ENCODE measurements at regions not wholly inside any gene's neighbourhood (a gene's known extent, or its start where the extent isn't known, plus 50 kb on each side); places are given as distances from the start of the nearest gene placed in this dataset.
"Not testable (repeated sequence)": the region's sequence is repeated elsewhere in the genome, so short reads cannot be mapped to it uniquely, and the experiment has no call there.

DNA sequence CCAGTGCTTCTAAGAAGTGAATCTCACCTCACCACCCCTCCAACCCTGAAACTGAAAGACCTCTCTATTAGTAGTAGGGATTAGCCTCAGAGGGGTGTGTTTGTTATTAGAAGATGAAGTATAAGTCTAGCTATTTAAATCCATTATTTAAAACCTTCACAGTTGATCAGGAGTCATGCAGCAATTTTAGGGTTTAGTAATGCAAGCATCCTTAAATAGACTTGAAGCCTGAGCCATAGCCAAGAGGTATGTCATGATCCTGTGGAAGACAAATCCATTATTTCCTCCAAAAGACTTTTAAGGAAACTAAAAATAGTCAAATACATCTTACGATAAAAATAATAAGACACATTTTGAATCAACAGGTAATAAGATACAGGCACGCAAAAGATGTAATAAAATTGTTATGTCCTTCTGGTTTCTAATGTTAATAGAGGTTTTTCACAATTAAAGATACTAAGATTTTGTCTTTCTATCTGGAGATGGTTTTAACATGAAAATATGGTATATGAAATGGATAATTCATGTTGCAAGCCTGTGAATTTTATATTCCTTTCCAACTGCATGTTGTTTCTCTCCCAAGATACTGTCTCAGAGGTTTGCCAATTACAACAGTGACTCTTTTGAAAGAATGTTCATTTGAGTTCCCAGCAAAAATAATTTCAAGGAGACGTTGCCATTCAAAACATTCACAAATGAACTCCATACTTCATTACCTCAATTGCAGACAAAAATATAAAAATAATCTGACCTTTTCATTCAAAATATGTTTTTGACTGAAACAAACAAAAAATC, 68.0 kb downstream of the LUZP4 start:
- DNase-seq (ENCODE audit: low read depth), result no peak

- not testable (repeated sequence) for DNase-seq (ENCODE audit: low read depth)
Observed at GRCh38 chrX:115359508-115359907, 70.0 kb downstream of the LUZP4 start.

GRCh38 chrX:115360220-115360781, 70.8 kb downstream of the LUZP4 start:
- no peak for DNase-seq (ENCODE audit: low read depth)

DNA sequence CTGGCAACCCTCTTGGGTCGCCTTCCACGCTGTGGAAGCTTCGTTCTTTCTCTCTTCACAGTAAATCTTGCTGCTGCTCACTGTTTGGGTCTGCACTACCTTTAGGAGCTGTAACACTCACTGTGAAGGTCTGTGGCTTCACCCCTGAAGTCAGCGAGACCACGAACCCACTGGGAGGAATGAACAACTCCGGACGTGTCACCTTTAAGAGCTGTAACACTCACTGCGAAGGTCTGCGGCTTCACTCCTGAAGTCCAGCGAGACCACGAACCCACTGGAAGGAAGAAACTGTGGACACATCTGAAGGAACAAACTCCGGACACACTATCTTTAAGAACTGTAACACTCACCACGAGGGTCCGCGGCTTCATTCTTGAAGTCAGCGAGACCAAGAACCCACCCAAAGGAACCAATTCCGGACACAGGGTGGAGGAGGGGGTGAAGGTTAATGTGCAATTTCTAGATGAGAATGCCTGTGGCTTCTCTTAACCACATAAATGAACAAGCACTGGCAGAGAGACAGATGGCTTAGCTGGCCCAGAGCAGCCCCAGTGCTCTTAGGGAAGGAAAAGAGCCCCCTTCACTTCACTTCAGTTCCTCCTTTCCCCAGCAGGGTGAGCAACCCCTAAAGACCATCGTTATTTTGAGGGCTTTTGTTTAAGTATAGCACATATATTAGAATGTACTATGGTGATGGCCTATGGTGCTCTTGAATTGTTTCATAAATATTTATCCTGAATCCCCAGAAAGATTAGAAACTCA, 73.0 kb downstream of the LUZP4 start:
- peak; percentile 84 for DNase-seq (ENCODE audit: low read depth)

DNA sequence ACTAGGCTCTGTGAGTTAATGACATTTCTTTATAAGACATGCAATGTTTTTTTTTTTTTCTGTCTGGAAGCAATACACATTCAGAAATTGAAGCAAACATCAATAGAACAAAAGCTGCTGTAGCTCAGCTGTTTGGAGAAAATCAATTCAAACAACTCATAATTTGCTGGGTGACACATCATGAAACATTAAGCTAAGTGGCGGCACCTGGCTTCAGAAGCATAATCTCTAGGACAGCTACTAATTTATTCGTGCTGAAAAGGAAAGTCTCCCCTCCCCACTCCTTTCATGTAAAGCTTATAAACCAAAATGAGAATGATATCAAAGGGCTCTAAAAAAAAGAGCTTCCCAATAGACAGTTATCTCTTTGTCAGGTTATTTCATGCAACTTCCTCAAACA, 73.9 kb downstream of the LUZP4 start:
- DNase-seq (ENCODE audit: low read depth), result peak; percentile 27

GRCh38 chrX:115363897-115364296, 74.4 kb downstream of the LUZP4 start:
- DNase-seq (ENCODE audit: low read depth), result no peak

- peak; percentile 40 for DNase-seq (ENCODE audit: low read depth)
Observed at GRCh38 chrX:115364670-115365069, 75.2 kb downstream of the LUZP4 start.

DNA sequence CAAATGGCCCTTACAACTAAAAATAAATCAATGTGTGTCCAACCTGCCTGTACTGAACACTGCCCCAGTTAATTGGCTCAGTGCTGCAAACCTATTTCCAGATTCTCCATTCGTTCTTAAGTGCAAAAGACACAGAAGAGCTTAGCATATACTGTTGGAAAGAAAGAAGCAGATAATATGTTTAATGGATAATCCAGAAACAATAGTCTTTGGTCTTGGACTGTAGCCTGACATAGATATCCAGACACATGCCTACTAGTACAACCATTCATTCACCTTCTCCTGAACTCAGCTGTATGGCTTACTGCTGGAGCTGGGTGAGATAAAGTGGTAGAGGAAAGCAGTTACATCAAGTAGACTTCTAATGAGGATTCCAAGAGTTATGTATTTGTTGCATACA, 77.0 kb downstream of the LUZP4 start:
- DNase-seq (ENCODE audit: low read depth), result no peak

GRCh38 chrX:115367455-115367854, 77.9 kb downstream of the LUZP4 start:
- peak; percentile 92 for DNase-seq (ENCODE audit: low read depth)

DNA sequence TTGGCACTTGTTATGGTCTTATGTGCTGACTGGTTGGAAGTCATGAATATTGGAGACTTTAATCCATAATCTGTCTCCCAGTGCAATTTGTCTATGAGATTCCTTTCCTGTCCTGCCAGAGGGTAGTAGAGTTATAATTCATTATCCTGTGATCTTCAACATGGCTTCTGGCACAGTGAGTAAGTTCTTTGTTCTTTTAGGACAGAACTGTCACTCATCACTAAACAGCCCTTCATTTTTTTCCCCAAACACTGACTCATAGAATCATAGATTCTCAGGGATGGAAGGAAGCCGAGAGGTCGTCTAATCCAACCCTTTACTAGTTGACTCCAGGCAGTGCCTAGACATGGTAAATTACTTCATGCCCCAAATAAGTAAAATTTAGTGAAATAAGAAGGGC, 78.4 kb downstream of the LUZP4 start:
- peak; percentile 87 for DNase-seq (ENCODE audit: low read depth)

- no peak for DNase-seq (ENCODE audit: low read depth)
Observed at GRCh38 chrX:115368876-115369275, 79.4 kb downstream of the LUZP4 start.

- peak; percentile 90 for DNase-seq (ENCODE audit: low read depth)
Observed at GRCh38 chrX:115372152-115372551, 82.6 kb downstream of the LUZP4 start.

GRCh38 chrX:115373308-115373707, 83.8 kb downstream of the LUZP4 start:
- no peak for DNase-seq (ENCODE audit: low read depth)

DNA sequence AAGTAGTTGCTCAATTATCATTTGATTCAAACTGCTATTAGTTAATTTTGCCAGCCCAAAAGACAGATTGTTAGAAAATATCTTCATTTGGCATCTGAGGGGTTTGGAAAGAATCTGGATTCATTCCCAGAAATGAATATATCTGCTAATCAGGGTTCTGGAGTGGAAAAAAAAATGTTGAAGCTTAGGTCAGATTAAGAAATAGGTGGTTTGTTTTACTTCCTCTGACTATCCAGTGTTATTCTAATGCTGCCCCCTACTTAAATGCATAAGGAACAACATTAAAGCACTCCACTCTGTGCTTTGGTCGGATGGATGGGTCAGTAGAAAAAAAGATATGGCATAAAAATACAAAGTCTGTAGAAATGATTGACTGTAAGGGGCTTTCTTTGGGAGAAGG, 89.0 kb downstream of the LUZP4 start:
- DNase-seq (ENCODE audit: low read depth), result peak; percentile 70

DNA sequence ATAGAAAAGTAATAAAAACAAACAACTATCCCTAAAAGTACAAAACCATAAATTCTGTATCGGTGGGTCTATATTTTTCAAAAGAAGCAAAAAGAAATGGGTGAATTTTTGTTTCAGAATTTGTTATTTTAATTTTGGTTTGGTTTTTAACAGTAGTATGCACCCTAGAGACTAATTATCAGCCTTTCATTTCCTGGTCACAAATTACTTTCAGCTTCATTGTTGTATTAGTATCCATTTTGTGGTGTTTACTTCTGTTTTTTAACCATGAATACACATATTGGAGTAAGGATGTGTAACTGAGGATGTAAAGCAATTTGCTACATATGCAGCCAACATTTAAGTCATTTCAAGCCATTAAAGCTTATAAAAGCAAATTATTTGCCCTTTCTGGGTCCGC, 97.8 kb downstream of the LUZP4 start:
- no peak for DNase-seq (ENCODE audit: low read depth)

DNA sequence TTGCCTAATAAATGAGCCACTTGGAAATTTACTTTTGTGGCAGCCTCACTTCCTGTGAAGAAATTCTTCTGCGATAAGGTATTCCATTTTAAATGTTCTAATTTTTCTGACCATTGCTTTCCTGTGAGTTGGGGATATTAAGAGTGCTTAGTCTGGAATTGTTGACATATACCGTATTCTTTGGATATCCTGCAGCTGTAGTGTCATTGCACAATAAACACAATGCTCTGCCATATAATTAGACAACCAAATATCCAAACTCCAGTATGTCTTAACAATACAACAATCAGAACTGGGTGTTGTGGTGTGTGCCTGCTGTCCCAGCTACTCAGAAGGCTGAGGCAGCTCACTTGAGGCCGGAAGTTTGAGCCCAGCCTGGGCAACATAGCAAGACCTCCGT, 99.4 kb downstream of the LUZP4 start:
- no peak for DNase-seq (ENCODE audit: low read depth)

DNA sequence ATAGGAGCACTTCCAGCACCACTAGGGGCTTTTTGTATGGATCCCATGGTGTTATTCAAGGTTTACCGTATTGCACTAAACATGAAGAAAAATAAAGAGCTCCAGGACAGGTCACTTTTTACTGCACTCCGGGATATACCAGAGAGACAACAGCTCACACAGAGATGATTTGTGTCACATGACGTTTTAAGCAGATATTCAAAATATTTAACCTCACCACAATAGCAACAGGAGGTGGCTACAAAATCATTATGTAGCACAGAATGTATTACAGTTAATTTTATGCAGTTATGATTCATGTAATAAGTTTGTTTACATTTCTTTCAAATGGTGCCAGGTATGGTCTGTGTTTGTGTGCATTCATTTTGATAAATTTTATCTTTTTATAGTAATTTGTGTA, 100.6 kb downstream of the LUZP4 start:
- DNase-seq (ENCODE audit: low read depth), result no peak

DNA sequence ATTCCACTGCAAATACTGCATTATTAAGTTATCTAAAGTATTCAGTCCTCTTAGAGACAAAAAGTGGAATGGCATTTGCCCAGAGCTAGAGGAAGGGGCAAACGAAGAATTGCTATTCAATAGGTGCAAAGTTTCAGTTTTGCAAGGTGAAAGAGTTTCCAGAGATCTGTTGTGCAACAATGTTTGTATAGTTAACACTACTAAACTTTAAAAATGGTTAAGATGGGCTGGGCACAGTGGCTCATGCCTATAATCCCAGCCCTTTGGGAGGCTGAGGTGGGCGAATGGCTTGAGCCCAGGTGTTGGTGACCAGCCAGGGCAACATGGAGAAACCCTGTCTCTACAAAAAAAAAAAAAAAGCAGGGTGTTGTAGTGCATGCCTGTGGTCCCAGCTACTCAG, 102.5 kb downstream of the LUZP4 start:
- DNase-seq (ENCODE audit: low read depth), result no peak

DNA sequence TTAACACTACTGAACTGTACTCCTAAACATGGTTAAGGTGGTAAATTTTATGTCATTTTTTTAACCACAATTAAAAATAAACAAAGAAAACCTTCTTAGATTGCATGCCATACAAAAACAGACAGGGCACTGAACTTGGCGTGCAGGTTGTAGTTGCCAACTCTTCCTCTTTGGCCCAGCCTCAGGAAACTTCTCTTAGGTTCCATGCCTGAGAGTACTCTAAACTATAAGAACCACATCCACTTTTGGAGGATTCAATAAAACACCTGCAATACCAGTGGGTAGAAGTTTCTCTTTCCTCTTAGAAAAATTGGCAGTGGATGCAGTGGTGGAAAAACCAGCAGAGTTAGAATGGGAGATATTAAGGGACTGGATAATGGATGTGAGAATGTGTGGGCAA, 103.4 kb downstream of the LUZP4 start:
- DNase-seq (ENCODE audit: low read depth), result peak; percentile 43

- peak; percentile 94 for DNase-seq (ENCODE audit: low read depth)
Observed at GRCh38 chrX:115393271-115393670, 103.8 kb downstream of the LUZP4 start.

DNA sequence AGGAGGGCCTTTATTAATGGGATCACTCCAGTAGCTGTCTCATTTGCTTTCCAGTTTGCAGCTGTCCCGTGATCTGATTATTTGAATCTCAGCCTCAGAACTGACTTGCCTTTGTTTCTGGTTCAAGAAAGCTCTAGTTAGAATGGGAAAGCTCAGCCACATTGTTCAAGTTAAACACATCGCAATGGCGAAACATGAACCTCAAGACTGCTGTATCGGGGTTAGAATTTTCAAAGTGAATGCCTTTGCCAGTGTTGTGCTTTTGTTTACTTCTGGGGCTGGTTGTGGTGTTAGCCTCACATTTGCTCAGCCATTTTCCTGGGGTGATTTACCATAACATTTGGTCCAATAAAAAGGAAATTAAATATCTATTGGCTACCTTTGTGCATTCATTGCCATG, 105.3 kb downstream of the LUZP4 start:
- not testable (repeated sequence) for DNase-seq (ENCODE audit: low read depth)

DNA sequence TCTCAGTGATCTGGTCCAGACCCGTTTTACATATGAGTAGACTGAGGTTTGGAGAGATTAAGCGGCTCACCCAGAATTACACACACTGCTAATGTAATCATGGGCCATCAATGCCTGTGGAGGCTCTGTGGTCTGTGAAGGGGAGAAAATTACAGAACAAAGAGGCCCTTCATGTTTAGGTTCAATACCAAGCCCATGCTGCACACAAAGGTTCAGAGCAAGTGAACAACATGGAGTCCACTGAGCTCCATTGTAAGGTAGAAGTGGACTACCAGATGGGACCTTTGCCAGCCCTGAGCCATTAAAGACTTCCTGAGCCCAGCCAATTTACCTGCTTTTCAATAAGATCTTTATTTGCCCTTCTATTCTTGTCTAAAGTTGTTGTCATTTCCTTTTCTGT, 109.8 kb downstream of the LUZP4 start:
- no peak for DNase-seq (ENCODE audit: low read depth)

DNA sequence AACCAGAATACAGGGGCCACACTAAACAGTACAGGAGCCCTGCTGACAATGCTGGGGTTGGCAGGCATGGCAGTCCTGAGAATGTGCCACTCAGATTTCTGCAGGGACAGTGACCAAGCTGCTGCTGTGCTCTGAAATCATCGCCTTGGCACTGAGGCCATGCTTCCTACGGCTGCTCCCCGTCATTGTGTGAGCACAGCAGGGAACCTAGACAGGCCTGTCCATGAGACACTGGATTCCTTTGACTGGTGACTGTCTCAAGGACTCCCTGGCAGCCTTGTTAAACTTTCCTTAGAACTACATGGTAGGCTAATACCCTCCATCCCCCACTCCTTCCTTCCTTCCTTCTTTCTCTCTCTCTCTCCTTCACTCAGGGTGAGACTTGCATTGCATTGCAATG, 111.4 kb downstream of the LUZP4 start:
- no peak for DNase-seq (ENCODE audit: low read depth)

Measured in M059J (cell line).